ENCODE measurements at regions not wholly inside any gene's neighbourhood (a gene's known extent, or its start where the extent isn't known, plus 50 kb on each side); places are given as distances from the start of the nearest gene placed in this dataset.

GRCh38 chr1:58943776-58944175, 159.9 kb upstream of the JUN start:
- no peaks in the 10 kb centered on the region for H3K36me3 Mint-ChIP-seq (ENCODE audit: insufficient read depth, unreplicated experiment)

GRCh38 chr1:58944439-58944838, 160.6 kb upstream of the JUN start:
- Mint-ChIP-seq H3K4me3 (ENCODE audit: unreplicated experiment) (no peak overlapping the region), H3K27me3 (ENCODE audit: insufficient read depth, unreplicated experiment) (no peaks in the 10 kb centered on the region), H3K4me1 (ENCODE audit: insufficient read depth, unreplicated experiment) (peaks cover 12% of the 10 kb centered on the region), H3K36me3 (ENCODE audit: insufficient read depth, unreplicated experiment) (no peaks in the 10 kb centered on the region), H3K9me3 (ENCODE audit: unreplicated experiment) (peaks cover 5% of the 10 kb centered on the region), H3K27ac (ENCODE audit: low read depth, unreplicated experiment) (no peak overlapping the region)
- intact Hi-C loops (cut with micrococcal nuclease) = no loop called here
- DNase-seq (ENCODE audit: unreplicated experiment) = no peak
- no peak for TF ChIP-seq CTCF (IDR thresholded peaks at IDR 0.05; ENCODE audit: unreplicated experiment)
- BruUV-seq (replicated peaks) = no TSS peak
- ChIA-PET CTCF (interaction anchor here (0.6 kb wide), 2 partner anchors 313 to 431 kb away, joined by 3 to 4 read pairs; no protein-coding TSS in a partner anchor), POLR2A (no interaction called here)

More at GRCh38 chr1:58943776-58944175, 159.9 kb upstream of the JUN start:
- no peak for TF ChIP-seq CTCF (IDR thresholded peaks at IDR 0.05; ENCODE audit: unreplicated experiment)
- H3K4me3 Mint-ChIP-seq (ENCODE audit: unreplicated experiment) = no peak overlapping the region
- ChIA-PET CTCF (interaction anchor here (0.6 to 1.1 kb wide), 2 partner anchors 432 to 796 kb away, joined by 3 to 4 read pairs; no protein-coding TSS in a partner anchor), POLR2A (interaction anchor here (1.3 to 1.4 kb wide), 2 partner anchors 9 to 16 kb away, joined by 3 read pairs; no protein-coding TSS in a partner anchor)
- peak; percentile 22 for DNase-seq (ENCODE audit: unreplicated experiment)
- intact Hi-C loops (cut with micrococcal nuclease) = no loop called here
- H3K27ac Mint-ChIP-seq (ENCODE audit: low read depth, unreplicated experiment) = no peak overlapping the region
- H3K27me3 Mint-ChIP-seq (ENCODE audit: insufficient read depth, unreplicated experiment) = no peaks in the 10 kb centered on the region
- peaks cover 12% of the 10 kb centered on the region for H3K4me1 Mint-ChIP-seq (ENCODE audit: insufficient read depth, unreplicated experiment)
- BruUV-seq (replicated peaks) = no TSS peak
- peaks cover 5% of the 10 kb centered on the region for H3K9me3 Mint-ChIP-seq (ENCODE audit: unreplicated experiment)

GRCh38 chr1:58946390-58946789, 162.5 kb upstream of the JUN start:
- intact Hi-C loops (cut with micrococcal nuclease) = no loop called here
- POLR2A ChIA-PET = no interaction called here
- no peak for DNase-seq (ENCODE audit: unreplicated experiment)
- no TSS peak for BruUV-seq (replicated peaks)
- Mint-ChIP-seq H3K4me3 (ENCODE audit: unreplicated experiment) (no peak overlapping the region), H3K36me3 (ENCODE audit: insufficient read depth, unreplicated experiment) (no peaks in the 10 kb centered on the region), H3K27me3 (ENCODE audit: insufficient read depth, unreplicated experiment) (no peaks in the 10 kb centered on the region), H3K27ac (ENCODE audit: low read depth, unreplicated experiment) (no peak overlapping the region), H3K4me1 (ENCODE audit: insufficient read depth, unreplicated experiment) (peaks cover 12% of the 10 kb centered on the region), H3K9me3 (ENCODE audit: unreplicated experiment) (peaks cover 5% of the 10 kb centered on the region)
- no peak for TF ChIP-seq CTCF (IDR thresholded peaks at IDR 0.05; ENCODE audit: unreplicated experiment)
- CTCF ChIA-PET = no interaction called here

- Mint-ChIP-seq H3K9me3 (ENCODE audit: unreplicated experiment) (peaks cover 5% of the 10 kb centered on the region), H3K27me3 (ENCODE audit: insufficient read depth, unreplicated experiment) (no peaks in the 10 kb centered on the region), H3K4me1 (ENCODE audit: insufficient read depth, unreplicated experiment) (peaks cover 5% of the 10 kb centered on the region), H3K36me3 (ENCODE audit: insufficient read depth, unreplicated experiment) (no peaks in the 10 kb centered on the region), H3K27ac (ENCODE audit: low read depth, unreplicated experiment) (no peak overlapping the region), H3K4me3 (ENCODE audit: unreplicated experiment) (no peak overlapping the region)
- intact Hi-C loops (cut with micrococcal nuclease) = no loop called here
- CTCF ChIA-PET = no interaction called here
- BruUV-seq (replicated peaks) = no TSS peak
- POLR2A ChIA-PET = no interaction called here
- DNase-seq (ENCODE audit: unreplicated experiment) = no peak
- TF ChIP-seq CTCF (IDR thresholded peaks at IDR 0.05; ENCODE audit: unreplicated experiment) = no peak
Observed at GRCh38 chr1:58948671-58949070, 164.8 kb upstream of the JUN start.
